HG03095 (cell line): ENCODE measurements at regions not wholly inside any gene's neighbourhood (a gene's known extent, or its start where the extent isn't known, plus 50 kb on each side); places are given as distances from the start of the nearest gene placed in this dataset.

Experiments used
- ATAC-seq: cut with Tn5 transposase; IDR thresholded peaks from one replicate; pipeline ENCODE4 v1.9.1; 2021; ENCODE audit warnings: moderate library complexity; ENCODE audit not compliant: unreplicated experiment

- no peak for ATAC-seq
Observed at GRCh38 chr5:10853154-10853553, 92.1 kb upstream of the DAP start.

GRCh38 chr5:10849278-10849677 lies 88.2 kb upstream of the DAP start:
- no peak for ATAC-seq

GRCh38 chr5:10844016-10844415 lies 83.0 kb upstream of the DAP start:
- no peak for ATAC-seq

- ATAC-seq: no peak
Observed at GRCh38 chr5:10842823-10843222, 81.8 kb upstream of the DAP start.

- ATAC-seq: no peak
Observed at GRCh38 chr5:10839916-10840599, 79.0 kb upstream of the DAP start.

- ATAC-seq: no peak
Observed at GRCh38 chr5:10839118-10839517, 78.1 kb upstream of the DAP start.

- ATAC-seq: no peak
Observed at GRCh38 chr5:10838038-10838437, 77.0 kb upstream of the DAP start.

- ATAC-seq: no peak
Observed at GRCh38 chr5:10836986-10837385, 76.0 kb upstream of the DAP start.

- ATAC-seq: no peak
Observed at GRCh38 chr5:10834695-10835094, 73.7 kb upstream of the DAP start.

- ATAC-seq: no peak
Observed at GRCh38 chr5:10832987-10833386, 72.0 kb upstream of the DAP start.

GRCh38 chr5:10832421-10832820 lies 71.4 kb upstream of the DAP start:
- ATAC-seq: no peak

GRCh38 chr5:10831419-10831818 lies 70.4 kb upstream of the DAP start:
- ATAC-seq: no peak

GRCh38 chr5:10828241-10828640 lies 67.2 kb upstream of the DAP start:
- no peak for ATAC-seq

GRCh38 chr5:10827571-10827970 lies 66.5 kb upstream of the DAP start:
- no peak for ATAC-seq

GRCh38 chr5:10826971-10827370 lies 65.9 kb upstream of the DAP start:
- ATAC-seq: no peak

- ATAC-seq: peak; percentile 81
Observed at GRCh38 chr5:10825897-10826644, 65.0 kb upstream of the DAP start.

GRCh38 chr5:10812218-10812617 lies 51.2 kb upstream of the DAP start:
- no peak for ATAC-seq
